ENCODE measurements at regions not wholly inside any gene's neighbourhood (a gene's known extent, or its start where the extent isn't known, plus 50 kb on each side); places are given as distances from the start of the nearest gene placed in this dataset.

DNA sequence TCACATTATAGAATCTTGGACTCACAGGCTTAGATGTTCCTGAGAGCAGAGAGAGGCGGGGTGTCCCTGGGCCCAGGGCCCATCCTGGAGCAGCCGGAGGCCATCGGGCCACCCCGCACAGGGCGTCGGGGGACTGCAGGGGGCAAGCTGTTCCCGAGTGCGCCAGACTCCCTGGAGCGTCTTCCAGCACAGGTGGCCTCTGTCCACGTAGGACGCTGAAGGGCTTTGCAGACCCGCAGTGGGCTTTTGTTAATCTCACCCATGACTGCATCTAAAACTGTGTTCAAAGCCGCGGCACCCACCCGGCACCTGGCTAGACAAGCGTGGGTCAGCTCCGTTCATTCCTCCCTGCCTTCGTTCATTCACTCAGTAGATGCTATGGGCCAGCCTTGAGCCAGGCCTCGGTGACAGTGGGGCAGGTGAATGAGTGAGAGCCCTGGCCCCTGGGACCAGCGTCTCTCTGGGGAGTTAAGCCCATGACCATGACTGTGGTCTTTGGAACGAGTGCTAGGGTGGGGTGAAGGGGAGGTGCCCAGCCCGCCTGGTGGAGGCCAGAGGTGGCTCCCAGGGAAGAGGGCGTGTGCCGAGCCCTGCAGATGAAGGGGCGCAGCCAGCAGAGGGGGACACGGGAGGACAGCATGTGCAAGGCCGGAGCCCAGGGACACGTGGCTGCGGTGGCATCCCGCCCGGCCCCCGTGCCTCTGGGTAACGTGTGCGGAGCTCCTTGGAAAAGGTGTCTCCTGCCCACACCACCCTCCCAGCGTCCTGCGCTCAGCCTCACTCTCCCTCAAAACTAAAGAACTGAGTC is 98.3 kb downstream of the HMX1 start:
- DNase-seq = no peak

DNA sequence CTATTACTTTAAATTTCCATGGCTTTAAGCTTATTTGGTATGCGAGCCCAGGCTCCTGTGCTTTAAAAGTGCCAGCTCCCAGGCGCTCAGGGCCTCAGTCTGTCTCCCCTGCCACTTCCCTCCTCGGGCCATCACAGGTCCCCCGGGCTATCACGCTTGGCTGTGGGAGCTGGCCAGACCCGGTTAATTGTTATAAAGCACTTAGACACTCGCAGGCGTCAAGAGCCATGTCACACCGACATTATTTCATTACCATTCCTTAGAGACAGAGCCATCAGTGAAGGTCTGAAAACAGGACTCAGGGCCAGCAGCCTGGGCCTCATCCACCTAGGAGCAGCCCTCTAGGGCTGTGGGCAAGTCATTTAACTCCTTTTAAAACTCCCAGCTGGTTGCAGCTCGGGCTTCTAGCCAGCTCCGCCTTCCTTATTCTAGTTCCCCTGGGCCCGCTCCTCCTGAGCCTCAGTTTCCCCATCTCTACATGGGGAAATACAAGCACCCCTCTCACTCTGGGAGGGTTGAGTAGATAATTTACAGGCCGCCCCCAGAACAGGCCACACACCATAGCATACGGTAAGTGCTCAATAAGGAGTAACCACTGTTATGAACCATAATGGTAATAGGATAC is 99.0 kb downstream of the HMX1 start:
- DNase-seq = no peak

- DNase-seq = no peak
Measured at GRCh38 chr4:8771666-8772065, 100.0 kb downstream of the HMX1 start.

- no peak for DNase-seq
Measured at GRCh38 chr4:8771258-8771590, 100.4 kb downstream of the HMX1 start.

GRCh38 chr4:8770518-8771257 is 101.0 kb downstream of the HMX1 start:
- no peak for DNase-seq

- no peak for DNase-seq
Measured at GRCh38 chr4:8769645-8770517, 101.8 kb downstream of the HMX1 start.

DNA sequence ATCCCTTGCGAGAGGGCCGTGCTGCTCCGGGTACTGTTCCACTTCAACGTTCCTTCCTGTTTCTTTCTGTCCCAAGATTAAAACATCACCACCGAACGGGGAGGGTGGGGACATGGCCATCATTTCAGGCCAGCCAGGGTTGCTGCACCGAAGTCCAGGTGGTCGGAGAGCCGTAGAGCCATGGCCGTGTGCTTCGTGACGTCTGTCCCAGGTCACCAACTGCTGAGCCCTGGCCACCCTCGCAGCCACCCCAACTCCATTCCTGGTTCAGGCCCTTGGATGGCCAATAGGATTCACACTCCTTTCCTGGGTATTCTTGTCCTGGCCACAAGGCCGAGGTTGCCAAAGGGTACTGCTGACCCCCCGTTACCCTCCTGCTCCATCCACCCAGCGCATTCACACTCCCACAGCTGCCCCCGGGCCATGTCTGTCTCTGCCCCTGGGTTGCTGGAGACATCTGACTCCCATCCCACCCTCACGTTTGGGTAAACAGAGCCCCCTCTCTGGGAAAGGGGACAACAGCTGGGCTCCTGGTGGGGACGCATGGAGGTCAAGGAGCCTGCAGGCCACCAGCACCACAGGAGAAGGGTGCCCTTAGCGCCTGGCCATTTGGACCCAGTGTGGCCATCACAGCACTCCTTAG is 103.2 kb downstream of the HMX1 start:
- no peak for DNase-seq

DNA sequence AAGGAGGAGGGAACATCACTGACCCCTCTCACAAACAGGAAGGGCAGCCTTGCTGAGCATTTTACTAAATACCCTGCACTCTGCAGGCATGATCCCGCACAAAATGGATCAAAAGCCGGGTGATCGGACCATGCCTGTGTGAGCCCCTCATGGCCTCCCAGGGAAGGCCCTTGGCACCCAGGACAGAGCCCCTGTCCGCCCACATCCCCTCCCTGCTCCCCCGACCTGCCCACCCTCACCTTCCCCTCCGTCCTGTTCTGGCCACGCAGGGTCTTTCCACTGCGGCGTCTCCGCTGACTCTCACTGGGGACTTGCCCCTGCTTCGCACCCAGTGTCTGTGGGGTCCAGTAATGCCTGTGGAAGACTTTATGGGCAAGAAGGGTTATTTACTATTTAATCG is 105.0 kb downstream of the HMX1 start:
- DNase-seq = no peak

DNA sequence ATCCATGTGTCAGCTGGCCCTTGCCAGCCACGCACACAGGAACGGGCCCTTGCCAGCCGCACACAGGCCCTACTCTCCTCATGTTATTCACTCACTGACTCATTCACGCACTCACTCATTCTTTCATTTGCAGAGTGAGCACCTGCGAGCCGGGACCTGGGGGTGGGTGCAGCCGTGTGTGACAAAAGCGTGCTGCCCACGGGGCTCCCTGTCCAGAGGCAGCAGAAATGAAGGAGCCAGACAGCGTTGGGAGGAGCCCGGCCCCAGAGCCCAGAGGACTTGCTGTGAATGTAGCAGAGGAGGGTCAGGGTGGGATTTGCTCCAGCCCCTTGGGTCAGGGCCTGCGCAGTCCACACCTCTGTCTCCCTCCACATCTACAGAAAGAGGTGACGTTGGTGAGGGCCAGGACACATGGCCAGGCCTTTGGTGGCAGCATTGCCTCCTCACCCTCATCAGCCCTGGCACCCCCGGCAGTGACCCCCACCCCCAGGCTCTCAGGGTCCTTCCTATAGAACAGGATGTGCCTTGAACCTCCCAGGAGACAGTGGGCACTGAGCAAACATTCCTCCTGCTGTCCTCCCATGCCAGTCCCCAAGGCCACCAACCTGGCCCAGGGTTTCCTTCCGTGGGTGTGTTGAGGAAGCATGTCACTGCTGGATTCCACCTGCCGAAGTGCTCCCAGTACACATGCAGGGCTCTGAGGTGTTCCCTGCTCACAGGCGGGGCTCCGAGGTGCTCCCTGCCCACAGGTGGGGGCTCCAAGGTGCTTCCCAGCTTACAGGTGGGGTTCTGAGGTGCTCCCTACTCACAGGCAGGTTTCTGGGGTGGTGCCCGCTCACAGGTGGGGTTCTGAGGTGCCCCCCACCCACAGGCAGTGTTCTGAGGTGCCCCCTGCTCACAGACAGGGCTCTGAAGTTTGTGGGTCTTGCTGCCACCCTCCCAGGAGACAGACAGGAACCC is 105.7 kb downstream of the HMX1 start:
- no peak for DNase-seq

GRCh38 chr4:8765084-8765483 is 106.6 kb downstream of the HMX1 start:
- no peak for DNase-seq

DNA sequence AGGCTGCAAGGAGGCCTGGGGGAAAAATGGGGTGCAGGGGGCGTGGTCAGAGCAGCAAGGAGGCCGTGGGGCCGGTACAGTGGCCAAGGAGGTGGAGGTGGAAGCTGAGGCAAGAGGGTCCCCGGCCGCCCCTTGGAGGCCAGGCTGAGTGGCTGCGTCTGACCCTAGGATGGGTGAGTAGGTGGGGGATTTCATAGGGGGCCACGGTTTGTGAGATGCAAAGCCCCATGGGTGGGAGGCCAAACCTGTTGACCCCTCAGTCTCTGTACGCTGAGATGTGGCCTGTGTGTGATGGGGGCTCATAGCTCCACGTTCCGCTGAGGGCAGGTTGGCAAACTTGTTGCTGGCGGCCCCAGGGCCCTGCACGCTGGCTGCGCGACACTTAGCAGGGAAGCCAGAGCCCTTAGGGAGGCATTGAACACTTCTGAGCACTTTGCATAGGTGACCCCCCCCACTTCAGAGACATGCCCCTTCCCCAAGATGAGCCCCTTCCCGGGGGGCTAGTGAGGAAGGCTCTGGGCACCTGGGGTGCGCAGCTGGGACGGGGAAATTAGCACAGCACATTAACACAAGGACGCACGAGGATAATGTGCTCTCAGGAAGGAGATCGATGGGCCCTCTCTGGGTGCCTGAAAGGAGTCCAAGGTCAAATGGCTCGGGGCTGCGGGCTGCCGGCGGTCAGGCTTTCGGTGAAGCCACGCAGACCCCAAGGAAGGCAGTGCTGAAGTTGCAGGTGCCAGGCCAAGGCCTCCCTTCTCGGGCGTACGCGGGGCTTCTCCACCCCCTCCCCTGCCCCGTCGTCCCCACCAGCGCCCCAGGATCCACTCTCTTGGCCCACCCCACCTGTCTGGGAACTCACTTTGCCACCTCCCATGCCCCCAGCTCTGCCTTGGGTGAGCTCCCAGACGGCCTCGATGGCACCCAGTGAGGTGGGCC is 107.4 kb downstream of the HMX1 start:
- no peak for DNase-seq

GRCh38 chr4:8762951-8763735 is 108.5 kb downstream of the HMX1 start:
- DNase-seq = no peak

GRCh38 chr4:8762356-8762755 is 109.3 kb downstream of the HMX1 start:
- DNase-seq = no peak

GRCh38 chr4:8761824-8762205 is 109.8 kb downstream of the HMX1 start:
- no peak for DNase-seq

DNA sequence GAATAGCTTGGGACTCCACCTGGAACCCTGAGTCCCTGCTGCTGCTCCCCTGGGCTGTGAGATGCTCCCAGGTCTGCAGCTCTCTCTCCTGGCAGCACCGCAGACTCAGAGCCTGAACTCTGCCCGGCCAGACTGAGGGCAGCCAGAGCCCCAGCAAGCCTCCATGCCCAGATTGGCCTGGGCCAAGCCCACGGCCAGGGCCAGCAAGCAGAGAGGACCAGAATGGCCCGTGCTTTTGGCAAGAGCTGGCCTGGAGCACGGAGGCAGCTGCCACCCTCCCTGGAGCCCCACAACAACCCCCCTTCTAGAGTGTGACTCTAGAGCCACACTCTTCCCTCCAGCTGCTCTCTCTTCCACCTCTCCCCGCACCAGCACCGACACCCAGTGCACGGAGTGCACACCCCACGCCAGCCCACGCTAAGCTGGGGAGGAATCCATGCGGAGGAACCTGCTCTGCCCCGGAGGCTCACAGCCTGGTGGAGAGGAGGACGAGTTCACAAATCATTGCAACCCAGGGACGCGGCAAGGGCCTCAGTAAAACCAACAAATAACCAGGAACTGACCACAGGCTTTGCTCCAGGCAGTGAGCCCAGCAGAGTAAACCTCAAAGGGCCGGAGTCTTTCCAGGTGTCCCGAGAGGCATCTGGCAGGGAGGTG is 110.3 kb downstream of the HMX1 start:
- no peak for DNase-seq

GRCh38 chr4:8760561-8760960 is 111.1 kb downstream of the HMX1 start:
- DNase-seq = no peak

GRCh38 chr4:8759987-8760386 is 111.7 kb downstream of the HMX1 start:
- DNase-seq = no peak

- no peak for DNase-seq
Measured at GRCh38 chr4:8756816-8757215, 114.8 kb downstream of the HMX1 start.
